NB4 (cell line): ENCODE measurements at regions not wholly inside any gene's neighbourhood (a gene's known extent, or its start where the extent isn't known, plus 50 kb on each side); places are given as distances from the start of the nearest gene placed in this dataset.

ENCODE experiments used
- DNase-seq: peaks from one replicate; pipeline ENCODE4 v3.0.0; 2010; ENCODE audit warnings: low read depth
- H3K4me3 ChIP-seq: one replicate; pipeline ENCODE4 v1.5.1; 2011; ENCODE audit warnings: mild to moderate bottlenecking, low read depth, low read length, moderate library complexity
- MAX ChIP-seq: IDR thresholded peaks from 2 replicates; pipeline ENCODE4 v1.6.1; 2011; ENCODE audit warnings: low read depth, low read length
- MYC ChIP-seq: IDR thresholded peaks from 2 replicates; pipeline ENCODE4 v1.6.1; 2011; ENCODE audit warnings: low read depth, low read length
- POLR2A ChIP-seq: IDR thresholded peaks from 2 replicates; pipeline ENCODE4 v1.6.1; 2011; ENCODE audit warnings: mild to moderate bottlenecking; ENCODE audit not compliant: insufficient read length; ENCODE audit errors: extremely low read depth
- TF ChIP-seq, protein P1 (sequence below): IDR thresholded peaks from one replicate; pipeline ENCODE4 v1.5.1; 2012; ENCODE audit warnings: low read depth, low read length

GRCh38 chrX:10759141-10759799, 138.9 kb upstream of the MID1 start:
- no peak for DNase-seq
- TF ChIP-seq, protein P1, sequence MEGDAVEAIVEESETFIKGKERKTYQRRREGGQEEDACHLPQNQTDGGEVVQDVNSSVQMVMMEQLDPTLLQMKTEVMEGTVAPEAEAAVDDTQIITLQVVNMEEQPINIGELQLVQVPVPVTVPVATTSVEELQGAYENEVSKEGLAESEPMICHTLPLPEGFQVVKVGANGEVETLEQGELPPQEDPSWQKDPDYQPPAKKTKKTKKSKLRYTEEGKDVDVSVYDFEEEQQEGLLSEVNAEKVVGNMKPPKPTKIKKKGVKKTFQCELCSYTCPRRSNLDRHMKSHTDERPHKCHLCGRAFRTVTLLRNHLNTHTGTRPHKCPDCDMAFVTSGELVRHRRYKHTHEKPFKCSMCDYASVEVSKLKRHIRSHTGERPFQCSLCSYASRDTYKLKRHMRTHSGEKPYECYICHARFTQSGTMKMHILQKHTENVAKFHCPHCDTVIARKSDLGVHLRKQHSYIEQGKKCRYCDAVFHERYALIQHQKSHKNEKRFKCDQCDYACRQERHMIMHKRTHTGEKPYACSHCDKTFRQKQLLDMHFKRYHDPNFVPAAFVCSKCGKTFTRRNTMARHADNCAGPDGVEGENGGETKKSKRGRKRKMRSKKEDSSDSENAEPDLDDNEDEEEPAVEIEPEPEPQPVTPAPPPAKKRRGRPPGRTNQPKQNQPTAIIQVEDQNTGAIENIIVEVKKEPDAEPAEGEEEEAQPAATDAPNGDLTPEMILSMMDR = no peak
- TF ChIP-seq MAX (no peak), POLR2A (no peak), MYC (no peak)
- no peak overlapping the region for H3K4me3 ChIP-seq

- no peak for DNase-seq
- H3K4me3 ChIP-seq = no peak overlapping the region
- no peak for TF ChIP-seq MYC
- TF ChIP-seq, protein P1 = no peak
- TF ChIP-seq MAX = no peak
- no peak for TF ChIP-seq POLR2A
These were observed 141.1 kb upstream of the MID1 start for GRCh38 chrX:10761447-10761846.

- H3K4me3 ChIP-seq = no peak overlapping the region
- peak; percentile 13 for DNase-seq
- TF ChIP-seq MYC (no peak), POLR2A (no peak), MAX (no peak)
- TF ChIP-seq, protein P1 = peak; percentile 30
These were observed 148.8 kb upstream of the MID1 start for GRCh38 chrX:10769195-10769594.

GRCh38 chrX:10769696-10770619, 149.6 kb upstream of the MID1 start:
- no peak overlapping the region for H3K4me3 ChIP-seq
- DNase-seq = no peak
- TF ChIP-seq POLR2A (no peak), MYC (no peak), MAX (no peak)
- TF ChIP-seq, protein P1 = no peak

- DNase-seq = no peak
- TF ChIP-seq POLR2A (no peak), MAX (no peak), MYC (no peak)
- TF ChIP-seq, protein P1 = no peak
- no peak overlapping the region for H3K4me3 ChIP-seq
These were observed 152.9 kb upstream of the MID1 start for GRCh38 chrX:10773318-10773717.
